Testis (tissue), 2 donors: ENCODE measurements at regions not wholly inside any gene's neighbourhood (a gene's known extent, or its start where the extent isn't known, plus 50 kb on each side); places are given as distances from the start of the nearest gene placed in this dataset.

Source experiments
- DNase-seq: peaks from one replicate; pipeline ENCODE4 v3.0.0-alpha.2; 2019
- H3K27ac ChIP-seq, 2 donors: fragments of 200-600 bp; sonication (generic); one replicate each; pipeline ENCODE4 v1.5.1; 2019
- H3K27me3 ChIP-seq: fragments of 200-600 bp; sonication (generic); one replicate; pipeline ENCODE4 v1.5.1; 2019
- H3K36me3 ChIP-seq: fragments of 200-600 bp; sonication (generic); one replicate; pipeline ENCODE4 v1.5.1; 2017; ENCODE audit warnings: low read depth; ENCODE audit errors: missing control alignments
- H3K4me1 ChIP-seq: fragments of 200-600 bp; sonication (generic); one replicate; pipeline ENCODE4 v1.5.1; 2019
- H3K4me3 ChIP-seq, 2 donors: fragments of 200-600 bp; sonication (generic); one replicate each; pipeline ENCODE4 v1.5.1; 2017 to 2019
- H3K9me3 ChIP-seq: fragments of 200-600 bp; sonication (generic); one replicate; pipeline ENCODE4 v1.5.1; 2017
- CTCF ChIP-seq, 3 experiments: fragments of 450-650 bp in 2 of 3; fragments of 200-600 bp in 1 of 3; sonication (generic) in 1 of 3; IDR thresholded peaks; one replicate each; pipeline ENCODE4 v1.5.1; 2016 to 2019; ENCODE audit warnings: antibody characterized with exemption in 3 of 3, mild to moderate bottlenecking in 2 of 3, moderate library complexity in 1 of 3
- POLR2A ChIP-seq: fragments of 450-650 bp; IDR thresholded peaks from one replicate; pipeline ENCODE4 v1.6.1; 2017; ENCODE audit warnings: antibody characterized with exemption, mild to moderate bottlenecking, moderate library complexity
- WGBS, 2 donors: methylation state at CpG; one replicate each; pipeline ENCODE4 v1.1.5; 2018; 5-methylcytosine and 5-hydroxymethylcytosine counted together
- intact Hi-C: fragments of 100-400 bp; cut with DNase I; formaldehyde crosslinking; loops from one replicate; pipeline ENCODE4 v1.15.1; 2023; ENCODE audit warnings: low total_unique reads

DNA sequence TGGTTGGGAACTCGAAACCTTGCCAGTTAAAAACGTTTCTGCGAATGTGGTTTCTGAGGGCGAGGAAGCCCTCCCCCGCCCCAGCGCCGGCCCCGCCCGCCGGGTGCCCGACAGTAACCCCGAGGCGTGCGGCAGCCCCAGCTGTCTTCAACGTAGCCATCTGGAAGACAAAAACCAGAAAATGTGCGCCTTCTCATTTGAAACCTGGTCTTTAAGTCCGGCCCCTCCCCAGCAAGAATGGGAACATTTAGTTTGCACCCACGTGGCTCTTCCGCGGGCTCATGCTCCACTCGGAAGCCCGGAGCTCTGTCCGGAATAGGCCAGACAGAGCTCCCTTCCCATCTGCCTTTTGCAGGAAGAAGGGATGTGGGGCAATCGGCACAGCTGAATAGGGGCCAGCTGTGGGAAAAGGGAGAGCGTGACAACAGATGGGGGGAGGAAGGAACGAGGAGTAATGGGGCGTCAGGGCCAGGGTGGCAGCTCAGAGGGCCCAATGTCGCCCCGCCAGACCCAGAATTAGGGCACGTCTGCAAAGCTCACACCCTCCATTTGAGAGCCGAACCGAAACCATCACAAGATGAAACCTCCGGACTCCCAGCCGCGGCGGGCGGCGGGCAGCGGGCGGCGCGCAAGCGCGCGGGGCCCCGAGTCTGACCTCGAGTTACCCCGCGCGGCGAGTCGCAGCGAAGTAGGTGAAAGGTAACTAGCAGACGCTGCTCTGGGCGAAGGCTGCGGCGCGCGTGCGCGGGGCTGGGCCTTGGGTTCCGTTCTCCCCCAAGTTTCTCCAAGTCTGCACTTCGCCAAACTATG, 63.4 kb upstream of the ABCA1 start:
- DNase-seq: peak; percentile 95
- 0 to 1% methylated on average over 23 to 63 of the region's 63 CpGs for WGBS, 2 donors
- TF ChIP-seq CTCF (IDR thresholded peaks at IDR 0.05) (no peak), POLR2A (no peak)
- intact Hi-C loops: loop anchor here (10.0 kb wide), 1 partner anchor 73 kb away; no protein-coding TSS in a partner anchor
- Histone ChIP-seq H3K9me3 (no peaks in the 10 kb centered on the region), H3K4me1 (peaks cover 32% of the 10 kb centered on the region), H3K27ac (peak overlapping the region; percentile 81 to 83), H3K4me3 (peak overlapping the region; percentile 57 to 71), H3K27me3 (no peaks in the 10 kb centered on the region), H3K36me3 (no peaks in the 10 kb centered on the region)

DNA sequence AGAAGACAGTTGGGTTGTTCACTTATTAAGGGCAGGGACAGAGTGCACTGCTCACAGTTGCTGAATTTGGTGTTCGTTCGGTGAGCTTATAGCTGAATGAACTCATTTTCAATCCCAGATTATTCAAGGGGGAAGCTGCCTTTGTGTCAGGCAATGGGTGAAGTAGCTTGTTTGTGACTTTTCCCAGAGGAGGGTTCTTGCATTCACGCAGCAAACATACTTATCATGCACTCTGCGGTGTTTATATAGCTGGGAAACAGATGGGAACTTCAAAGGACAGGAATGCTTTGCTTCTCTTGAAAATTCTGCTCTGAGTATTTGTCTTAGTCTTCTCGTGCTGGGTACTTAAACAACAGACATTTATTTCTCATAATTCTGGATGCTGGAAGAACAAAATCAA, 64.7 kb upstream of the ABCA1 start:
- intact Hi-C loops: loop anchor here (10.0 kb wide), 1 partner anchor 72 kb away; no protein-coding TSS in a partner anchor
- peaks cover 32% of the 10 kb centered on the region for H3K4me1 ChIP-seq

GRCh38 chr9:104993291-104993963, 65.5 kb upstream of the ABCA1 start:
- no peak for TF ChIP-seq POLR2A
- TF ChIP-seq CTCF (IDR thresholded peaks at IDR 0.05): no peak
- Histone ChIP-seq H3K27me3 (no peaks in the 10 kb centered on the region), H3K4me3 (no peak overlapping the region), H3K27ac (peak overlapping the region; percentile 81 to 83), H3K4me1 (peaks cover 32% of the 10 kb centered on the region), H3K9me3 (no peaks in the 10 kb centered on the region), H3K36me3 (no peaks in the 10 kb centered on the region)
- peak; percentile 93 for DNase-seq
- intact Hi-C loops: loop anchor here (10.0 kb wide), 1 partner anchor 71 kb away; no protein-coding TSS in a partner anchor
- 16 to 37% methylated on average over 3 to 9 of the region's 9 CpGs for WGBS, 2 donors

More for the DNA sequence above, 64.7 kb upstream of the ABCA1 start:
- Histone ChIP-seq H3K9me3 (no peaks in the 10 kb centered on the region), H3K27me3 (no peaks in the 10 kb centered on the region), H3K27ac (peak overlapping the region; percentile 81 to 83), H3K36me3 (no peaks in the 10 kb centered on the region), H3K4me3 (no peak overlapping the region)
- no peak for DNase-seq
- no peak for TF ChIP-seq CTCF (IDR thresholded peaks at IDR 0.05)
- TF ChIP-seq POLR2A: no peak
- 24 to 39% methylated on average over 5 of the region's 5 CpGs for WGBS, 2 donors

GRCh38 chr9:104997536-104997935, 69.6 kb upstream of the ABCA1 start:
- H3K4me1 ChIP-seq: peaks cover 15% of the 10 kb centered on the region
- no peaks in the 10 kb centered on the region for H3K36me3 ChIP-seq
- TF ChIP-seq POLR2A (no peak), CTCF (IDR thresholded peaks at IDR 0.05) (no peak)
- no peak for DNase-seq
- H3K27ac ChIP-seq: no peak overlapping the region
- intact Hi-C loops: loop anchor here (10.0 kb wide), 1 partner anchor 67 kb away; no protein-coding TSS in a partner anchor
- H3K4me3 ChIP-seq: no peak overlapping the region
- H3K27me3 ChIP-seq: no peaks in the 10 kb centered on the region
- H3K9me3 ChIP-seq: no peaks in the 10 kb centered on the region
- WGBS, 2 donors: 59 to 66% methylated on average over 2 of the region's 2 CpGs
